VCaP (cell line): ENCODE measurements at regions not wholly inside any gene's neighbourhood (a gene's known extent, or its start where the extent isn't known, plus 50 kb on each side); places are given as distances from the start of the nearest gene placed in this dataset.

Experiments
- H3K27ac ChIP-seq: fragments of 450-650 bp; 2 replicates; pipeline ENCODE4 v1.5.1; 2017
- CTCF ChIP-seq: fragments of 450-650 bp; conservative IDR thresholded peaks from 2 replicates; pipeline ENCODE4 v1.5.1; 2017; ENCODE audit warnings: mild to moderate bottlenecking, moderate library complexity

GRCh38 chr3:34832865-34833508 is 806.3 kb upstream of the ARPP21 start:
- TF ChIP-seq CTCF, result no peak
- no peak overlapping the region for H3K27ac ChIP-seq

DNA sequence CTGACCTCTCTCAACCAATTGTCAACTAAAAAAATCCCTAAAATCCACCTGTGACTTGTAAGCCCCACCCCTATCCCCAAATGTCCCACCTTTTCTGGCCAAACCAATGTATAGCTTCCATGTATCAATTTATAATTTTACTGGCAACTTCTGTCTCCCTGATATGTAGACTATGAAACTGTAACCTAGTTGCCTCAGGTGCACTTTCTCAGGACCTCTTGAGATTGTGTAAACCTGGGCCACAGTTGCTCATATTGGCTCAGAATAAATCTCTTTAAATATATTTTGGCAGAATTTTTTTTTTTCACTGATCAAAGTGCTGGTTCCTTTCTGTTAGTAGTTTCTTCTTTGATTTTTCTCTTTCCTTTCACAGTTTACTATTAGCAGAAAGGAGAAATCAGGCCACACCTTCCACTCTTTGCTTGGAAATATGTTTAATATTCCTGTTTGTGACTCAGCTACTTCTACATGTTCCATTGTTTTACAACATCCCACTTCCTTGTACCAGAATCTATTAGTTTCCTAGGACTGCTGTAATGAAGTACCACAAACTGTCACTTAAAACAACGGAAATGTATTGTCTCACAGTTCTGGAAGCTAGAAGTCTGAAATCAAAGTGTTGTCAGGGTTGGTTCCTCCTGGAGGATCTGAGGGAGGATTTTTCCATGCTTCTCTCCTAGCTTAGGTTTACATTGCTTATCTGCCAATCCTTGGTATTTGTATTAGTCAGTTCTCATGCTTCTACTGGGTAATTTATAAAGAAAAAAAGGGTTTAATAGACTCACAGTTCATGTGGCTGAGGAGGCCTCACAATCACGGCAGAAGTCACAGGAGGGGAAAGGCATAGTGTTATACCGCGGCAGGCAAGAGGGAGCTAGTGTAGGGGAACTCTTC is 801.2 kb upstream of the ARPP21 start:
- no peak for TF ChIP-seq CTCF

GRCh38 chr3:34842706-34843480 is 796.4 kb upstream of the ARPP21 start:
- no peak overlapping the region for H3K27ac ChIP-seq
- no peak for TF ChIP-seq CTCF

More for the DNA sequence above, 801.2 kb upstream of the ARPP21 start:
- H3K27ac ChIP-seq, result no peak overlapping the region

DNA sequence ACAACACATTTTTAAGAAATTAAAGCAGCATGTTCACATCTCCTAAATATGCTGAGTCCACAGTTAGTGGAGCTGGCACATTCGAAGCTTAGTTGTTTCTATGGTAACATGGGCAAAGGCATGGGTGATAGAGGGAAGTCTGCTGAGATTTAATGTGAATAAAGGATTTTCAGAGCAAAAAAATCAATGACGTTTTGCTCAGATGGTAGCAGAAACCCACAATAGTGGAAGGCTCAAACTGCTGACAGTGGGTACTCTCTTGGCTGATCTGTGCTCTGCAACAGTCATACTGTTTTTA is 795.1 kb upstream of the ARPP21 start:
- no peak for TF ChIP-seq CTCF
- no peak overlapping the region for H3K27ac ChIP-seq

DNA sequence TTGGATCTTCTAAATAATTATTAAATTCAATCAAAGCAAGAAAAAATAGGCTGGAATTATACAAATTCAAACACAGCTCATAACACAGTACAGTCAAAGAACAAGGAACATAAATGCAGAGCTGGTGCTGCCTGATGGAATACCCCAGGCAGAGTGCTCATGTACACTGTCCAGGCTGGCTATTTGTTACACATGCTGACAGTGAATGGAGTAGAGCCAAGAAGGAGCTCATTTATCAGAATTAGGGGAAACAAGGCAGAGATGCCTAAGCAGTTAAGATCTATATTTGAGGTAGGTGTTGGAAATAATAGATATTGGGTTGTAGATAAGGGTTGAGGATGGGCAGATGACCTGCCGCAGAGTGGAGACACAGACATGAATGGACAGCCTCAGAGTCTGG is 788.2 kb upstream of the ARPP21 start:
- TF ChIP-seq CTCF, result no peak

GRCh38 chr3:34852844-34853439 is 786.4 kb upstream of the ARPP21 start:
- TF ChIP-seq CTCF, result no peak
- H3K27ac ChIP-seq, result no peak overlapping the region

More for the DNA sequence above, 788.2 kb upstream of the ARPP21 start:
- no peak overlapping the region for H3K27ac ChIP-seq
